ENCODE measurements at regions not wholly inside any gene's neighbourhood (a gene's known extent, or its start where the extent isn't known, plus 50 kb on each side); places are given as distances from the start of the nearest gene placed in this dataset.

DNA sequence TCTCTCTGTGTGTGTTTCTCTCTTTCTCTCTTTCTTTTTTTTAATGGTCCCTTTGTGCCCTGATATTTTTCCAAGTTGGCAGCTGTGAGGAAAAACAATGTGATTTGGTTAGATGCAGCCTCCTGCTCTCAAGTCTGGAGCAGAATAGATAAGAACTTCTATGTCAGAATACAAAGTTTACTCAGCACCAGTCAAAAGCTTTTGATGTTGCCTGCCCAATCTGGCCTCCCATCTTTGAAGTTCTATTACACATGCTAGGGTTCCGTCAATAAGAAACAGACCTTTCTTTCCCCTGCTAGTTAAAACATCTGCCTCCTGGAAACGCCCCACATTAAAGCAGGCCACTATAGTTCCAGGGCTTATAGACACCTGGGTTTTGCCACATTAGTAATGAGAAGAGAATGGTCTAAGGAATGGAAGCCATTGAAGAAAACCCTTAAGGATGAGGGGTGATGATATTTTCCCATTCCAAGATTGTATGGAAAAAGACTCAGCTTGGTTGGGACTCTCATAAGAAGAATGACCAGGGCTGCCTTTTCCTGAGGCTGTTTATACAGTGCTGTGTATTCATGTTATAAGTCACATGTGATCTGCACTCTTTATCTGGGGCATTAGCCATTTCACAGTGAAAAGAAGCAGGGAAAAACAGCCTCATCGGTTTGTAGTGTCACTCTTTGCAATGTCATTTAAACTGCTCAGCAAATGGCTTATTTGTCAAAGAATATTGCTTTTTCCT, 414.7 kb upstream of the PROX1 start:
- Mint-ChIP-seq H3K4me3 (no peak overlapping the region), H3K27me3 (ENCODE audit: insufficient read depth, low read depth) (peaks cover 4% of the 10 kb centered on the region), H3K9me3 (no peaks in the 10 kb centered on the region), H3K4me1 (peaks cover 4% of the 10 kb centered on the region), H3K27ac (no peak overlapping the region), H3K36me3 (no peaks in the 10 kb centered on the region)
- H3K36me3 ChIP-seq = no peaks in the 10 kb centered on the region
- no peaks in the 10 kb centered on the region for H3K9me3 ChIP-seq (ENCODE audit: low read depth)
- no peak overlapping the region for H3K4me3 ChIP-seq
- H3K4me1 ChIP-seq = no peaks in the 10 kb centered on the region
- no peak overlapping the region for H3K9ac ChIP-seq
- no peaks in the 10 kb centered on the region for H3K27me3 ChIP-seq
- DNase-seq (ENCODE audit: low spot score) = no peak
- H3K4me2 ChIP-seq = no peak overlapping the region
- H3F3A ChIP-seq (ENCODE audit: low read depth) = no peaks in the 10 kb centered on the region
- H3K27ac ChIP-seq = no peak overlapping the region
- no peak overlapping the region for H2AFZ ChIP-seq (replicated peaks)
- TF ChIP-seq CTCF (IDR thresholded peaks at IDR 0.05) = no peak
- no peak for TF ChIP-seq EZH2phosphoT487 (IDR thresholded peaks at IDR 0.05)
- TF ChIP-seq EZH2 (IDR thresholded peaks at IDR 0.05) = no peak
- H3K79me2 ChIP-seq (ENCODE audit: low read depth) = no peaks in the 10 kb centered on the region
- H4K20me1 ChIP-seq (ENCODE audit: low read depth) = no peaks in the 10 kb centered on the region

GRCh38 chr1:213573648-213574009, 414.1 kb upstream of the PROX1 start:
- no peaks in the 10 kb centered on the region for H3K36me3 ChIP-seq
- Mint-ChIP-seq H3K4me3 (no peak overlapping the region), H3K27ac (no peak overlapping the region), H3K4me1 (peaks cover 4% of the 10 kb centered on the region), H3K27me3 (ENCODE audit: insufficient read depth, low read depth) (no peaks in the 10 kb centered on the region), H3K9me3 (no peaks in the 10 kb centered on the region), H3K36me3 (no peaks in the 10 kb centered on the region)
- H3K9ac ChIP-seq = no peak overlapping the region
- H4K20me1 ChIP-seq (ENCODE audit: low read depth) = no peaks in the 10 kb centered on the region
- H3K79me2 ChIP-seq (ENCODE audit: low read depth) = no peaks in the 10 kb centered on the region
- H3K4me1 ChIP-seq = no peaks in the 10 kb centered on the region
- no peak overlapping the region for H3K4me2 ChIP-seq
- H3F3A ChIP-seq (ENCODE audit: low read depth) = no peaks in the 10 kb centered on the region
- no peak overlapping the region for H3K27ac ChIP-seq
- H3K4me3 ChIP-seq = no peak overlapping the region
- DNase-seq (ENCODE audit: low spot score) = no peak
- no peaks in the 10 kb centered on the region for H3K9me3 ChIP-seq (ENCODE audit: low read depth)
- no peak for TF ChIP-seq EZH2 (IDR thresholded peaks at IDR 0.05)
- TF ChIP-seq CTCF (IDR thresholded peaks at IDR 0.05) = no peak
- no peak for TF ChIP-seq EZH2phosphoT487 (IDR thresholded peaks at IDR 0.05)
- no peak overlapping the region for H2AFZ ChIP-seq (replicated peaks)
- H3K27me3 ChIP-seq = no peaks in the 10 kb centered on the region

DNA sequence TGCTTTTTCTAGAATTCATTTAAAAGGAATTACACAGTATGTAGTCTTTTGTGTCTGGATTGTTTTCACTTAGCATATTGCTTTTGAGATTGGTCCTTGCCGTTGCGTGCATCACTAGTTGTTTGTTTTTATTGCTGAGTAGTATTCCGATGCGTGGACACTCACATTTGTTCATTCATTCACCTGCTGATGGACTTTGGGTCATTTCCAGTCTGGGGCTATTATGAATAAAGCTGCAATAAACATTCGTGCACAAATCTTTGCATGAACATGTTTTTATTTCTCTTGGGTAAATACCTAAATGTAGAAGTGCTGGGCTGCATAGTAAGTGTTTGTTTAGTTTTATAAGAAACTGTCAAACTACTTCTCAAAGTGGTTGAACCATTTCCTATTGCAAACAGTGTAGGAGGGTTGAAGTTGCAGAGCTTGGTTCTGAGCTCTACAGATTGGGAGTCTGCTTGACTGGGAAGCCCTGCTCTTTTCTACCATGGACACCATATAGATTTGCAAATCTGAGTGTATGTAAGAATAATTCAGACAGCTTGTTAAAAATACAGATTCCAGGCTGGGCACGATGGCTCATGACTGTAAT, 404.7 kb upstream of the PROX1 start:
- H3K4me1 Mint-ChIP-seq = no peaks in the 10 kb centered on the region
- H3K9me3 Mint-ChIP-seq = no peaks in the 10 kb centered on the region
- Histone ChIP-seq H3K4me3 (no peak overlapping the region), H3K27ac (no peak overlapping the region), H3K27me3 (no peaks in the 10 kb centered on the region), H3K4me1 (no peaks in the 10 kb centered on the region), H3F3A (ENCODE audit: low read depth) (no peaks in the 10 kb centered on the region), H3K36me3 (no peaks in the 10 kb centered on the region), H2AFZ (replicated peaks) (no peak overlapping the region), H3K9me3 (ENCODE audit: low read depth) (no peaks in the 10 kb centered on the region), H3K9ac (no peak overlapping the region), H3K4me2 (no peak overlapping the region), H4K20me1 (ENCODE audit: low read depth) (no peaks in the 10 kb centered on the region), H3K79me2 (ENCODE audit: low read depth) (no peaks in the 10 kb centered on the region)
- peaks cover 6% of the 10 kb centered on the region for H3K27me3 Mint-ChIP-seq (ENCODE audit: insufficient read depth, low read depth)
- DNase-seq (ENCODE audit: low spot score) = no peak
- no peak overlapping the region for H3K27ac Mint-ChIP-seq
- no peak for TF ChIP-seq EZH2 (IDR thresholded peaks at IDR 0.05)
- no peak for TF ChIP-seq CTCF (IDR thresholded peaks at IDR 0.05)
- TF ChIP-seq EZH2phosphoT487 (IDR thresholded peaks at IDR 0.05) = no peak
- H3K36me3 Mint-ChIP-seq = no peaks in the 10 kb centered on the region
- no peak overlapping the region for H3K4me3 Mint-ChIP-seq

Measured in neural progenitor cell (in vitro differentiated cells).